ENCODE measurements at regions not wholly inside any gene's neighbourhood (a gene's known extent, or its start where the extent isn't known, plus 50 kb on each side); places are given as distances from the start of the nearest gene placed in this dataset.
"Not testable (repeated sequence)": the region's sequence is repeated elsewhere in the genome, so short reads cannot be mapped to it uniquely, and the experiment has no call there.

GRCh38 chr13:90232291-90232690, 1115.2 kb upstream of the MIR17HG start:
- DNase-seq = no peak

GRCh38 chr13:90233933-90234672, 1113.4 kb upstream of the MIR17HG start:
- no peak for DNase-seq

GRCh38 chr13:90237852-90238251, 1109.6 kb upstream of the MIR17HG start:
- no peak for DNase-seq

GRCh38 chr13:90238413-90238812, 1109.1 kb upstream of the MIR17HG start:
- DNase-seq = no peak

- DNase-seq = no peak
Measured at GRCh38 chr13:90239130-90239529, 1108.4 kb upstream of the MIR17HG start.

GRCh38 chr13:90246005-90246404, 1101.5 kb upstream of the MIR17HG start:
- DNase-seq = no peak

GRCh38 chr13:90246687-90247345, 1100.7 kb upstream of the MIR17HG start:
- DNase-seq = no peak

GRCh38 chr13:90253806-90254205, 1093.7 kb upstream of the MIR17HG start:
- no peak for DNase-seq

- no peak for DNase-seq
Measured at GRCh38 chr13:90254437-90254836, 1093.0 kb upstream of the MIR17HG start.

- no peak for DNase-seq
Measured at GRCh38 chr13:90256746-90257145, 1090.7 kb upstream of the MIR17HG start.

- no peak for DNase-seq
Measured at GRCh38 chr13:90258129-90258528, 1089.4 kb upstream of the MIR17HG start.

GRCh38 chr13:90261343-90261742, 1086.1 kb upstream of the MIR17HG start:
- DNase-seq = no peak

- no peak for DNase-seq
Measured at GRCh38 chr13:90270226-90270625, 1077.3 kb upstream of the MIR17HG start.

- DNase-seq = no peak
Measured at GRCh38 chr13:90272356-90272755, 1075.1 kb upstream of the MIR17HG start.

- DNase-seq = no peak
Measured at GRCh38 chr13:90276216-90276615, 1071.3 kb upstream of the MIR17HG start.

GRCh38 chr13:90278231-90278630, 1069.3 kb upstream of the MIR17HG start:
- DNase-seq = not testable (repeated sequence)

GRCh38 chr13:90281709-90282108, 1065.8 kb upstream of the MIR17HG start:
- no peak for DNase-seq

- DNase-seq = no peak
Measured at GRCh38 chr13:90287521-90287920, 1060.0 kb upstream of the MIR17HG start.

- DNase-seq = no peak
Measured at GRCh38 chr13:90293793-90294361, 1053.6 kb upstream of the MIR17HG start.

GRCh38 chr13:90299238-90299637, 1048.2 kb upstream of the MIR17HG start:
- DNase-seq = no peak

- no peak for DNase-seq
Measured at GRCh38 chr13:90300015-90300414, 1047.5 kb upstream of the MIR17HG start.

GRCh38 chr13:90302107-90302506, 1045.4 kb upstream of the MIR17HG start:
- DNase-seq = no peak

- DNase-seq = no peak
Measured at GRCh38 chr13:90305796-90306195, 1041.7 kb upstream of the MIR17HG start.

GRCh38 chr13:90307136-90307535, 1040.4 kb upstream of the MIR17HG start:
- no peak for DNase-seq
